IMR-90 (cell line): ENCODE measurements at regions not wholly inside any gene's neighbourhood (a gene's known extent, or its start where the extent isn't known, plus 50 kb on each side); places are given as distances from the start of the nearest gene placed in this dataset.
"Not testable (repeated sequence)": the region's sequence is repeated elsewhere in the genome, so short reads cannot be mapped to it uniquely, and the experiment has no call there.

Experiments used
- BHLHE40 ChIP-seq: fragments of 150-350 bp; IDR thresholded peaks from 2 replicates; pipeline ENCODE4 v1.6.1; 2016; ENCODE audit warnings: mild to moderate bottlenecking, low read depth, low read length
- CEBPB ChIP-seq: IDR thresholded peaks from 2 replicates; pipeline ENCODE4 v1.6.1; 2012; ENCODE audit warnings: low read depth, low read length, improper control_type of control experiment
- CHD1 ChIP-seq: IDR thresholded peaks from 2 replicates; pipeline ENCODE4 v1.6.1; 2012; ENCODE audit warnings: low read depth, low read length, improper control_type of control experiment
- MAZ ChIP-seq: IDR thresholded peaks from 2 replicates; pipeline ENCODE4 v1.6.1; 2012; ENCODE audit warnings: low read depth, mild to moderate bottlenecking, low read length, improper control_type of control experiment, moderate library complexity, borderline replicate concordance
- MXI1 ChIP-seq: IDR thresholded peaks from 2 replicates; pipeline ENCODE4 v1.6.1; 2012; ENCODE audit warnings: low read depth, mild to moderate bottlenecking, low read length, moderate library complexity, borderline replicate concordance
- NFE2L2 ChIP-seq: fragments of 150-350 bp; IDR thresholded peaks from 2 replicates; pipeline ENCODE4 v1.6.1; 2016; ENCODE audit warnings: low read depth, mild to moderate bottlenecking, low read length
- POLR2A ChIP-seq: IDR thresholded peaks from 2 replicates; pipeline ENCODE4 v1.6.1; 2012; ENCODE audit warnings: mild to moderate bottlenecking, low read depth, low read length
- RAD21 ChIP-seq: IDR thresholded peaks from 2 replicates; pipeline ENCODE4 v1.6.1; 2012; ENCODE audit warnings: low read length, improper control_type of control experiment
- SMC3 ChIP-seq: fragments of 150-350 bp; IDR thresholded peaks from 2 replicates; pipeline ENCODE4 v1.6.1; 2016; ENCODE audit warnings: low read depth, mild to moderate bottlenecking, antibody characterized with exemption, low read length, moderate library complexity
- TF ChIP-seq, protein P1 (sequence below): conservative IDR thresholded peaks from 2 replicates; pipeline ENCODE4 v1.5.1; 2012; ENCODE audit warnings: mild to moderate bottlenecking, low read depth, low read length, improper control_type of control experiment

DNA sequence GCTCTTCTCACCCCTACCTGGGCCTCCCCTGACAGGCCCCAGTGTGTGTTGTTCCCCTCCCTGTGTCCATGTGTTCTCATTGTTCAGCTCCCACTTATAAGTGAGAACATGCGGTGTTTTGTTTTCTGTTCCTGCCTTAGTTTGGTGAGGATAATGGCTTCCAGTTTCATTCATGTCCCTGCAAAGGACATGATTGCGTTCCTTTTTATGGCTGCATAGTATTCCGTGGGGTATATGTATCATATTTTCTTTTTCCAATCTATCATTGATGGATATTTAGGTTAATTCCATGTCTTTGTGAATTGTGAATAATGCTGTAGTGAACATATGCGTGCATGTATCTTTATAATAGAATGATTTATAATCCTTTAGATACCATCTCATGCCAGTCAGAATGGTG is 159.4 kb upstream of the RPS23 start:
- TF ChIP-seq CHD1, POLR2A, NFE2L2, SMC3, CEBPB, MXI1, MAZ, RAD21, BHLHE40: not testable (repeated sequence)
- TF ChIP-seq, protein P1, sequence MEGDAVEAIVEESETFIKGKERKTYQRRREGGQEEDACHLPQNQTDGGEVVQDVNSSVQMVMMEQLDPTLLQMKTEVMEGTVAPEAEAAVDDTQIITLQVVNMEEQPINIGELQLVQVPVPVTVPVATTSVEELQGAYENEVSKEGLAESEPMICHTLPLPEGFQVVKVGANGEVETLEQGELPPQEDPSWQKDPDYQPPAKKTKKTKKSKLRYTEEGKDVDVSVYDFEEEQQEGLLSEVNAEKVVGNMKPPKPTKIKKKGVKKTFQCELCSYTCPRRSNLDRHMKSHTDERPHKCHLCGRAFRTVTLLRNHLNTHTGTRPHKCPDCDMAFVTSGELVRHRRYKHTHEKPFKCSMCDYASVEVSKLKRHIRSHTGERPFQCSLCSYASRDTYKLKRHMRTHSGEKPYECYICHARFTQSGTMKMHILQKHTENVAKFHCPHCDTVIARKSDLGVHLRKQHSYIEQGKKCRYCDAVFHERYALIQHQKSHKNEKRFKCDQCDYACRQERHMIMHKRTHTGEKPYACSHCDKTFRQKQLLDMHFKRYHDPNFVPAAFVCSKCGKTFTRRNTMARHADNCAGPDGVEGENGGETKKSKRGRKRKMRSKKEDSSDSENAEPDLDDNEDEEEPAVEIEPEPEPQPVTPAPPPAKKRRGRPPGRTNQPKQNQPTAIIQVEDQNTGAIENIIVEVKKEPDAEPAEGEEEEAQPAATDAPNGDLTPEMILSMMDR: not testable (repeated sequence)
